Left ventricle myocardium inferior (tissue), 1 donor: ENCODE measurements at regions not wholly inside any gene's neighbourhood (a gene's known extent, or its start where the extent isn't known, plus 50 kb on each side); places are given as distances from the start of the nearest gene placed in this dataset.

Experiments
- DNase-seq: peaks from one replicate; pipeline ENCODE4 v3.0.0-alpha.2; 2020
- H3K27ac ChIP-seq: fragments of 200-600 bp; replicated peaks from 2 replicates; pipeline ENCODE4 v1.8.0; 2021
- H3K27me3 ChIP-seq: fragments of 200-600 bp; 2 replicates; pipeline ENCODE4 v1.8.0; 2021; ENCODE audit warnings: low read depth
- H3K36me3 ChIP-seq: fragments of 200-600 bp; 2 replicates; pipeline ENCODE4 v1.8.0; 2021
- H3K4me1 ChIP-seq: fragments of 200-600 bp; 2 replicates; pipeline ENCODE4 v1.8.0; 2021
- H3K4me3 ChIP-seq: fragments of 200-600 bp; 2 replicates; pipeline ENCODE4 v1.8.0; 2021; ENCODE audit warnings: mild to moderate bottlenecking, moderate library complexity
- H3K9me3 ChIP-seq: fragments of 200-600 bp; replicated peaks from 2 replicates; pipeline ENCODE4 v1.8.0; 2021
- intact Hi-C: fragments of 100-400 bp; cut with micrococcal nuclease; formaldehyde crosslinking; loops from one replicate; pipeline ENCODE4 v1.11.0; 2022
- TF ChIP-seq, protein P1 (sequence below): fragments of 200-600 bp; IDR thresholded peaks from 2 replicates; pipeline ENCODE4 v1.8.0; 2021; ENCODE audit warnings: antibody characterized with exemption, mild to moderate bottlenecking, borderline replicate concordance
- donor health status: DM: no; HTN: yes; CAD: no; lungs with severe emphysema.

DNA sequence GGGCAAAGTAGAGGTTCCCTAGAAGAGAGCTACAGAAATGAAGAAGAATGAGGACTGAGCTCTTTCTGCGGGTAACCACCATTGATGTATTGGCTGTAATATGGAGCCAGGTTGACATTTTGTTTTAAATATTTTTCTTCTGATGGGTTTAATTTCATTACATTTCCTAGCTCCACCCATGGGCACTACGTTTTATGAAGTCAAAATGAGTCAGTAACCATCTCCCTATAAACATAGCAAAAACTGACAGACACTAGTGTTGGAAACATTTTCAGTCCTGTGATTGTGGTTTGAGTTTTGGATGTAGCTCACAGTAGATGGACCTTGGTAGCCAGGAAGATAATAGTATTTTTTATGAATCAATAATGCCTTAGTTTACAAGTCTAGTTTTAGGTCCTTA is 470.4 kb upstream of the B3GALT2 start:
- intact Hi-C loops, result no loop called here
- Histone ChIP-seq H3K36me3 (no peaks in the 10 kb centered on the region), H3K4me3 (no peak overlapping the region), H3K9me3 (peaks cover 30% of the 10 kb centered on the region), H3K4me1 (peaks cover 16% of the 10 kb centered on the region), H3K27me3 (no peaks in the 10 kb centered on the region), H3K27ac (no peak overlapping the region)
- DNase-seq, result no peak
- TF ChIP-seq, protein P1, sequence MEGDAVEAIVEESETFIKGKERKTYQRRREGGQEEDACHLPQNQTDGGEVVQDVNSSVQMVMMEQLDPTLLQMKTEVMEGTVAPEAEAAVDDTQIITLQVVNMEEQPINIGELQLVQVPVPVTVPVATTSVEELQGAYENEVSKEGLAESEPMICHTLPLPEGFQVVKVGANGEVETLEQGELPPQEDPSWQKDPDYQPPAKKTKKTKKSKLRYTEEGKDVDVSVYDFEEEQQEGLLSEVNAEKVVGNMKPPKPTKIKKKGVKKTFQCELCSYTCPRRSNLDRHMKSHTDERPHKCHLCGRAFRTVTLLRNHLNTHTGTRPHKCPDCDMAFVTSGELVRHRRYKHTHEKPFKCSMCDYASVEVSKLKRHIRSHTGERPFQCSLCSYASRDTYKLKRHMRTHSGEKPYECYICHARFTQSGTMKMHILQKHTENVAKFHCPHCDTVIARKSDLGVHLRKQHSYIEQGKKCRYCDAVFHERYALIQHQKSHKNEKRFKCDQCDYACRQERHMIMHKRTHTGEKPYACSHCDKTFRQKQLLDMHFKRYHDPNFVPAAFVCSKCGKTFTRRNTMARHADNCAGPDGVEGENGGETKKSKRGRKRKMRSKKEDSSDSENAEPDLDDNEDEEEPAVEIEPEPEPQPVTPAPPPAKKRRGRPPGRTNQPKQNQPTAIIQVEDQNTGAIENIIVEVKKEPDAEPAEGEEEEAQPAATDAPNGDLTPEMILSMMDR, result no peak

DNA sequence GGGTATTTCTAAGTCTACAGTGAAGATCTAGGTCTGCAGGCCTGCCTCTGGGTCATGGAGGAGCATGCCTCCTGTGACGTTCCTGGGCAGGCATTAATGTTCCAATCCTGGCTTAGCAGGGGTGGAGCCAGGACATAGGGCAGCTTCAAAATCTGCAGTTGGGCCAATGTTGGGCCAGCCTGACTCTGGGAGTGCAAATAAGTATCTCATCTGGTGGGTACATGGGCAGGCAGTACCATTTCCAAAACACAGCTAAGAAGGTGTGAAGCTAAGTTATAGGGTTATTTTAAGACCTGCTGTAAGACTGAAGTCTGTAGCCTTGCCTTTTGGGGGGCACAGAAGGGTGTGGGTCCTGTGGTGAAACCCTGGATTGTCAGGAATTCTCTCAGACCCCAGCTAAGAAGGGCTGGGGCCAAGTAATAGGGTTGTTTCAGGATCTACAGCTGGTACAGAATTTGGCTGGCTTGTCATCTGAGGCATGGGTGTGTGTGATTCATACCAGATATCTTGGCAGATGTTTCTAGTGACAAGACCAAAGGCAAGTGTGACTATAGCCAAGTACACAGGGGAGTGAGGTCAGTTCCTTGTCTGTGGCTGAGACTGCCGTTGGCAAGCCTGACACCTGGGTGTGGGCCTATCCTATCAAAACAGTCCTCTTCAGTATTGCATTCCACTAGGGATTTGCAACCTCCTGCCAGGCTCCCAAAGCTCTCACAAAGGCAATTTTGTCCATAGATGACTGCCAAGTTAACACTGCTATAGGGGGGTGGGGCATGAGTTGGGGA is 468.7 kb upstream of the B3GALT2 start:
- intact Hi-C loops, result no loop called here
- Histone ChIP-seq H3K27me3 (no peaks in the 10 kb centered on the region), H3K9me3 (peaks cover 40% of the 10 kb centered on the region), H3K4me3 (no peak overlapping the region), H3K36me3 (no peaks in the 10 kb centered on the region), H3K27ac (no peak overlapping the region), H3K4me1 (peaks cover 16% of the 10 kb centered on the region)
- TF ChIP-seq, protein P1, result no peak
- no peak for DNase-seq

DNA sequence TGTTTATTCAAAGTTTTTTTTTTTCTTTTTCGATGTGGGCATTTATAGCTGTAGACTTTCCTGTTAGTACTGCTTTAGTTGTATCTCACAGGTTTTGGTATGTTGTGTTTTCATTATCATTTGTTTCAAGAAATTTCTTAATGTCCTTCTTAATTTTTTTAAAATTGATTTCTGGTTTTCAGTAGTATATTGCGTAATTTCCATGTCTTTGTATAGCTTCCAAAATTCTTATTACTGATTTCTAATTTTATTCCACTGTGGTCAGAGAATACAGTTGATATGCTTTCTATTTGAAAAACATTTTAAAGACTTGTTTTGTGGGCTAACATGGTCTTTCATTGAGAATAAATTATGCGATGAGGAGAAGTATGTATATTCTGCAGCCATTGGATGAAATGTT is 463.2 kb upstream of the B3GALT2 start:
- TF ChIP-seq, protein P1, result no peak
- Histone ChIP-seq H3K9me3 (peaks cover 55% of the 10 kb centered on the region), H3K36me3 (no peaks in the 10 kb centered on the region), H3K4me1 (no peaks in the 10 kb centered on the region), H3K27me3 (no peaks in the 10 kb centered on the region), H3K4me3 (no peak overlapping the region), H3K27ac (no peak overlapping the region)
- no peak for DNase-seq
- intact Hi-C loops, result no loop called here

- TF ChIP-seq, protein P1, result no peak
- peaks cover 5% of the 10 kb centered on the region for H3K9me3 ChIP-seq
Observed at GRCh38 chr1:193634876-193635275, 448.5 kb upstream of the B3GALT2 start.

DNA sequence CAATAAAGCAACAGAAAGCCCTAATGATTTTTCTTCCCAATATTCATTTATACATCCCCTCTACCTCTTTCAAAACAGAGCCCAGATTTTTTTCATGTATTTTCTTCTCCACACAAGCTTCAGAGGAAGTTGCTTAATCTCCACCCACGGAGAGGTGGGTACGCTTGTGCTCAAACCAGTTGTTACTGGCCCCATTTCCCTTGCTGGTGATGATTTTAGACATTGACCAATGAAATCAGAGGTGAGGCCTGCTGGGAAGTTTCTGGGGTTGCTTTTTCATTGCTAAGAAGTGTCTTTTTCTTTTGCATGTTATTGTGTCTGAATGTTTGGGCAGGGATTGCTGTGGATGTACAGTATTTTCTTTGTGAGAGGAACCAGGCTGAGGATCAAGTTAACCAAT is 448.1 kb upstream of the B3GALT2 start:
- H3K27me3 ChIP-seq, result no peaks in the 10 kb centered on the region
- H3K27ac ChIP-seq, result no peak overlapping the region
- peaks cover 2% of the 10 kb centered on the region for H3K4me1 ChIP-seq
- H3K4me3 ChIP-seq, result no peak overlapping the region
- no peak for DNase-seq
- peaks cover under 1% of the 10 kb centered on the region for H3K9me3 ChIP-seq
- intact Hi-C loops, result no loop called here
- no peaks in the 10 kb centered on the region for H3K36me3 ChIP-seq
- TF ChIP-seq, protein P1, result no peak

More at GRCh38 chr1:193634876-193635275, 448.5 kb upstream of the B3GALT2 start:
- Histone ChIP-seq H3K36me3 (no peaks in the 10 kb centered on the region), H3K27me3 (no peaks in the 10 kb centered on the region), H3K27ac (no peak overlapping the region), H3K4me3 (no peak overlapping the region), H3K4me1 (peaks cover 2% of the 10 kb centered on the region)
- no peak for DNase-seq
- intact Hi-C loops, result no loop called here
